AG04449 (cell line): ENCODE measurements at regions not wholly inside any gene's neighbourhood (a gene's known extent, or its start where the extent isn't known, plus 50 kb on each side); places are given as distances from the start of the nearest gene placed in this dataset.

ENCODE experiments used
- CTCF ChIA-PET: fragments of 350-600 bp; formaldehyde crosslinking; extraction: SDS; loops from one replicate; lab custom pipeline; 2021; ENCODE audit warnings: antibody characterized with exemption; lab: Yijun Ruan, JAX
- POLR2A ChIA-PET: fragments of 400-600, 350-600 bp; formaldehyde crosslinking; extraction: SDS; loops from one replicate; lab custom pipeline; 2020; ENCODE audit warnings: antibody characterized with exemption, inconsistent platforms; lab: Yijun Ruan, JAX
- DNase-seq: peaks from one replicate; pipeline ENCODE4 v3.0.0-alpha.2; 2010; ENCODE audit warnings: low read depth, low spot score
- H3K4me3 ChIP-seq: 2 replicates; pipeline ENCODE4 v1.5.1; 2011; ENCODE audit warnings: low read depth, mild to moderate bottlenecking, control low read depth, low read length
- TF ChIP-seq, protein P1 (sequence below): IDR thresholded peaks from one replicate; pipeline ENCODE4 v1.5.1; 2011; ENCODE audit warnings: mild to moderate bottlenecking, moderate library complexity, low read length, control low read depth, inconsistent platforms; ENCODE audit not compliant: insufficient read depth; ENCODE audit errors: missing control alignments

DNA sequence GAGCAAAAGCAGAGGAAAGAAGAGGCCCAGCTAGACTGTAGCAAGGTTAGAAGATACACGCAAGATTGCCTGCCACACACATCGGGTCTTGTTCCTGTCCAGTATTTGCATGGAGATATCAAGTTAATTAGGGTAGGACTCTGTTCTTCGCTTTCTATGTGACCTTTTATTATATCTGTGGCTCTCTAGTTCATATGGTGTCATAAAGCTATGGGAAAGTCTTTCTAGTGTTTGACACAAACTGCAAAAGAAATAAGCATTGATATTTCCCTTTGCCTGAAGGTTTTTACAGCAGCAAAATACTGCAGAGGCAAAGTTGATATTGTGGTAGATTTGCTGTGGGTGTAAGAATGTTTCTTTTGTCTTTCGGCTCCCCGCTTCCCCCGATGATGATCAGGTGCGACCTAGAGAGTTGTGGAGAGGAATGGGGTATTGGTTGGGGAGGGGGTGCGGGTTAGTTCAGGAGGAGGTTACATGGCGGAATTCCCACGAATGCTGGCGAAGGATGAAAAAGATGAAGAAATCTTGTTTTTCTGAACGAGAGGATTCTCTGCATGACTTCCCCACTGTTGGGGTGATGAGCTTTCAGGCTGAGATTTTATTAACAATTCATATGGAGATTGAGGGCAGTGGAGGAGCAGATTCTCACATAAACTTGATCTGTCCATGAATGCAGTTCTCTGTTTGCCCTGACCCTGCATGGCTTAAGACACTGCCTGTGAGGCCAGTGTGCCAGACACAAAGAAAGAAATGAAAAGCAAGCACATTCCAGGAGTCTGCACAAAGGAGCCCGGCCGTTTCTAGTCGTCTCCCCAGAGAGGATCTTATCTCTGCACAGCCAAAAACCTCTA lies 550.2 kb downstream of the USP25 start:
- H3K4me3 ChIP-seq: no peak overlapping the region
- TF ChIP-seq, protein P1, sequence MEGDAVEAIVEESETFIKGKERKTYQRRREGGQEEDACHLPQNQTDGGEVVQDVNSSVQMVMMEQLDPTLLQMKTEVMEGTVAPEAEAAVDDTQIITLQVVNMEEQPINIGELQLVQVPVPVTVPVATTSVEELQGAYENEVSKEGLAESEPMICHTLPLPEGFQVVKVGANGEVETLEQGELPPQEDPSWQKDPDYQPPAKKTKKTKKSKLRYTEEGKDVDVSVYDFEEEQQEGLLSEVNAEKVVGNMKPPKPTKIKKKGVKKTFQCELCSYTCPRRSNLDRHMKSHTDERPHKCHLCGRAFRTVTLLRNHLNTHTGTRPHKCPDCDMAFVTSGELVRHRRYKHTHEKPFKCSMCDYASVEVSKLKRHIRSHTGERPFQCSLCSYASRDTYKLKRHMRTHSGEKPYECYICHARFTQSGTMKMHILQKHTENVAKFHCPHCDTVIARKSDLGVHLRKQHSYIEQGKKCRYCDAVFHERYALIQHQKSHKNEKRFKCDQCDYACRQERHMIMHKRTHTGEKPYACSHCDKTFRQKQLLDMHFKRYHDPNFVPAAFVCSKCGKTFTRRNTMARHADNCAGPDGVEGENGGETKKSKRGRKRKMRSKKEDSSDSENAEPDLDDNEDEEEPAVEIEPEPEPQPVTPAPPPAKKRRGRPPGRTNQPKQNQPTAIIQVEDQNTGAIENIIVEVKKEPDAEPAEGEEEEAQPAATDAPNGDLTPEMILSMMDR: no peak
- ChIA-PET POLR2A (no interaction called here), CTCF (interaction anchor here (1.1 kb wide), 1 partner anchor 198 kb away, joined by 3 read pairs; no protein-coding TSS in a partner anchor)
- DNase-seq: peak; percentile 10

DNA sequence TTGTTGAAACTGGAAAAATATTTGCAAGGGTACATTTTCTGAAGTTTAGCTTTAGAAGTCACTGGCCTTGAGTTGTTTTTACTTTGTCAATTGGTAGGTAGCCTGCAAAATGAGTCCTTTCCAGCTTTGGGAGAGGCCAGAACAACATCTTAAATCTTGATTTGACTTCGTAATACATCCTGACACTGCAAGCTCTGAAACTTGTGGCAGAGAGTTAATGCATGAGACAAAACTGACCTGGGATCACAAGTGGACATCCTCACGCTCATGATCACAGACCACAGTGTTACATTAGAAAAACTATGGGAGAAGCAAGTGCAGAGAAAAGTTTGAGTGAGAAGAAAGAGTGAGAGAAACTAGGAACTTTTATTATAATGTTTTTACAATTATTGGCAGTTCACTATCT lies 550.9 kb downstream of the USP25 start:
- no peak overlapping the region for H3K4me3 ChIP-seq
- TF ChIP-seq, protein P1: no peak
- DNase-seq: no peak
- ChIA-PET POLR2A (no interaction called here), CTCF (interaction anchor here (1.1 kb wide), 1 partner anchor 199 kb away, joined by 3 read pairs; no protein-coding TSS in a partner anchor)

DNA sequence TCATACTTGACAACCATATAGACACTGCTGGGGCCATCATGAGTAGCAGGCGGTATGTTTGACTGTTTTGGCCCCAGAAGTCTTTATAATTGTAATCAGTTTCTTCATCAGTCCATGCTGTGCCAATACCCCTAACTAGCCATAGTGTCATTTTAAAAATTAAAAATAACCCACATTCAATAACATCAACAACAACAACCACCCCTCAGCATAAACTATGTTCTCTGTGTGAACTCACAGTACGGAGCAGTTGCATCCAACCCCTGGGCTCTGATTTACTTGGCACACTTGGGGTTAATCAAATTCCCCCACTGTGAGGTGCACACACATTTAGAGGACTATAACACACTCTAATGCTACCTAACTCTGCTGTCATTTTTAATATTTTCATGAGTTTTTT lies 553.7 kb downstream of the USP25 start:
- ChIA-PET POLR2A (no interaction called here), CTCF (no interaction called here)
- TF ChIP-seq, protein P1: no peak
- DNase-seq: no peak
- H3K4me3 ChIP-seq: no peak overlapping the region

DNA sequence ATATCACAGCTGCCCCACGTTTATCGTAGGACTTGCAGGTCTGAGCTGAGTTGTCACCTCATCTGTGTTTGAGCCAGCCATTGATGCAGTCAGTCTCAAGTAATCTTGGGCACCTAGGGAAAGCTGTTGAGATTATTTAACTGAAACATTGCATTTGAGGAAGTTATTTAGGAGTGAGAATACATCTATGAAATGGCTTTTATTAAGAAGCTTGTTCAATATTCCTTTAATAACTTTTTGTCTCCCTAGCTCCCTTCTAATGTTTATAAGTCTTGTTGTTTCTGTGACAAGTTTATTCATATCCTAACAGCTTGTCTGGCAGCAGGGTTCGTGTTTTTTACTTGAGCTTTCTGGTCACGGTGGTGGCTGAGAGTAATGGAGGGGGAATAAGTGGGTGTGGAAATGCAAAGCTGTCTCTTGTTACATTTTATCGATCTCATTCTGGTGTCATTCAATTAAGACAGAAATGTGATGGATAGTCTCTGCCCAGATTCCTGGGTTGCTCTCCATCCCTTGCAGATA lies 555.9 kb downstream of the USP25 start:
- DNase-seq: no peak
- CTCF ChIA-PET: no interaction called here
- H3K4me3 ChIP-seq: no peak overlapping the region
- POLR2A ChIA-PET: no interaction called here
- TF ChIP-seq, protein P1: no peak

DNA sequence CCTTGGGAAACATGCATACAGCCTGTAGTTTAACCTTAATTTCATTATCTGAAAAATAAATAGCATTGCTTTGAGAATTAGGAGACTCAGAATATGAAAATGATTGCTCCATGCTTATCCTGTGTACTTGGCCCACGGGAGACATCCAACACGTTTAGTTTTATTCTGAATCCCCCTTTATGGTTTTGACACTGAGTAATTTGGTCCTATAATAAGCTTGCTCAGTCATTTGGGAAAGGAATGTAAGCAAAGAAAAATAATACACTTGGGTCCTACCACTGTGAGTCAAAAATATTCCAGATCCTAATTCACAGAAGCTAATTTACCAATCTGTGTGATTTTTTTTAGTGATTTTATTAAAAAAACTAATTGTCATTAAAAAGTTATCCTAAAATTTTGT lies 557.3 kb downstream of the USP25 start:
- no peak for DNase-seq

DNA sequence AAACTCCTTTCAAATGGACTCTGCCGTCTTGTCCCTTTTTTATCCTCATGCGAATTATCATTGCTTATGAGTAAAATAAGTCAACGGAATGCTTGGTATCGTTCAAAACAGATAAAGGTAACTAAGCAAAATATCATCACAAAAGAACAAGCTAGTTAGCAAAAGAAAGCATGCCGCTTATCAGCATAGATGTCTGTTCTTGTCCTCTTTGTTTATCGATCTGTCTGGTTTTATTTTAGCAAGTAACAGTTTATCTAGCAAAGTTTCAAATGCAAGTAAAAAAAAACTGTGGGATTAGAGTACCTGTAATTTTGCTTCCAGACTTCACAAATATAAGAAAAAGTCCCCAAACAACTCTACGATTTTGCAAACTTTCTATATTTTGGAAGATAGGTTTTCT lies 561.5 kb downstream of the USP25 start:
- DNase-seq: no peak
- no peak overlapping the region for H3K4me3 ChIP-seq
- ChIA-PET CTCF (no interaction called here), POLR2A (no interaction called here)
- TF ChIP-seq, protein P1: no peak

More for the DNA sequence above, 557.3 kb downstream of the USP25 start:
- ChIA-PET POLR2A (interaction anchor here (0.8 kb wide), 1 partner anchor 888 kb away, joined by 3 read pairs; no protein-coding TSS in a partner anchor), CTCF (no interaction called here)
- TF ChIP-seq, protein P1: no peak
- no peak overlapping the region for H3K4me3 ChIP-seq
